Esophagus squamous epithelium (tissue), 4 donors: ENCODE measurements at regions not wholly inside any gene's neighbourhood (a gene's known extent, or its start where the extent isn't known, plus 50 kb on each side); places are given as distances from the start of the nearest gene placed in this dataset.

Source experiments
- CTCF ChIP-seq, 6 experiments: fragments of 450-650 bp in 4 of 6; fragments of 200-600 bp in 2 of 6; sonication (generic) in 2 of 6; IDR thresholded peaks; one replicate each; pipeline ENCODE4 v1.5.1; 2016 to 2019; ENCODE audit warnings: antibody characterized with exemption in 6 of 6, mild to moderate bottlenecking in 4 of 6, moderate library complexity in 4 of 6
- POLR2A ChIP-seq, 4 donors: fragments of 450-650 bp; IDR thresholded peaks; one replicate each; pipeline ENCODE4 v1.6.1; 2017; ENCODE audit warnings: antibody characterized with exemption in 4 of 4, mild to moderate bottlenecking in 4 of 4, moderate library complexity in 3 of 4

- TF ChIP-seq CTCF (IDR thresholded peaks at IDR 0.05) (no peak), POLR2A (IDR thresholded peaks at IDR 0.05) (no peak)
These were observed 148.9 kb upstream of the TMTC4 start for GRCh38 chr13:100823448-100823847.
